Cardiac fibroblast (primary cell): ENCODE measurements at regions not wholly inside any gene's neighbourhood (a gene's known extent, or its start where the extent isn't known, plus 50 kb on each side); places are given as distances from the start of the nearest gene placed in this dataset.
"Not testable (repeated sequence)": the region's sequence is repeated elsewhere in the genome, so short reads cannot be mapped to it uniquely, and the experiment has no call there.

Source experiments
- DNase-seq, 2 donors: peaks; one replicate each; pipeline versions ENCODE4 v3.0.0 to v3.0.0-alpha.2; 2010; ENCODE audit warnings: low read depth in 2 of 2
- H3K4me3 ChIP-seq, 2 donors: replicated peaks in 1 of 2; 1 replicate in 1 of 2; 2 replicates in 1 of 2; pipeline ENCODE4 v1.5.1; 2011; ENCODE audit warnings: low read depth in 2 of 2, low read length in 2 of 2, mild to moderate bottlenecking in 2 of 2, moderate library complexity in 1 of 2
- TF ChIP-seq, protein P1 (sequence below): IDR thresholded peaks from one replicate; pipeline ENCODE4 v1.5.1; 2011; ENCODE audit warnings: low read depth, mild to moderate bottlenecking, low read length, inconsistent platforms

DNA sequence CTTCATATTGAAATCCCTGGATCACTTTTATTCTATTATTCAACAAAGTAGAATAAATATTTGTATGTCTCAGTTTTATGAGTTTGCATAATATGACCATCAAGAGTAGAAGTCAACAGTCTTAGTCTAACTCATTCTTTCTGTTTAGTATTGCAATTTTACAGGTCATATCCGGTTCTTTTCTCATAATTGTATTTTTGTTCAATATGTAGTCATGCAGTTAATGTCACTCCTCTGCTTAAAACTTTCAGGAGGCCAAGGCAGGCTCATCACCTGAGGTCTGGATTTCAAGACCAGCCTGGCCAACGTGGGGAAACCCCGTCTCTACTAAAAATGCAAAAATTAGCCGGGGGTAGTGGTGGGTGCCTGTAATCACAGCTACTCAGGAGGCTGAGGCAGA, 148.4 kb upstream of the TRPM3 start:
- H3K4me3 ChIP-seq = no peak overlapping the region
- no peak for DNase-seq
- TF ChIP-seq, protein P1, sequence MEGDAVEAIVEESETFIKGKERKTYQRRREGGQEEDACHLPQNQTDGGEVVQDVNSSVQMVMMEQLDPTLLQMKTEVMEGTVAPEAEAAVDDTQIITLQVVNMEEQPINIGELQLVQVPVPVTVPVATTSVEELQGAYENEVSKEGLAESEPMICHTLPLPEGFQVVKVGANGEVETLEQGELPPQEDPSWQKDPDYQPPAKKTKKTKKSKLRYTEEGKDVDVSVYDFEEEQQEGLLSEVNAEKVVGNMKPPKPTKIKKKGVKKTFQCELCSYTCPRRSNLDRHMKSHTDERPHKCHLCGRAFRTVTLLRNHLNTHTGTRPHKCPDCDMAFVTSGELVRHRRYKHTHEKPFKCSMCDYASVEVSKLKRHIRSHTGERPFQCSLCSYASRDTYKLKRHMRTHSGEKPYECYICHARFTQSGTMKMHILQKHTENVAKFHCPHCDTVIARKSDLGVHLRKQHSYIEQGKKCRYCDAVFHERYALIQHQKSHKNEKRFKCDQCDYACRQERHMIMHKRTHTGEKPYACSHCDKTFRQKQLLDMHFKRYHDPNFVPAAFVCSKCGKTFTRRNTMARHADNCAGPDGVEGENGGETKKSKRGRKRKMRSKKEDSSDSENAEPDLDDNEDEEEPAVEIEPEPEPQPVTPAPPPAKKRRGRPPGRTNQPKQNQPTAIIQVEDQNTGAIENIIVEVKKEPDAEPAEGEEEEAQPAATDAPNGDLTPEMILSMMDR = no peak

DNA sequence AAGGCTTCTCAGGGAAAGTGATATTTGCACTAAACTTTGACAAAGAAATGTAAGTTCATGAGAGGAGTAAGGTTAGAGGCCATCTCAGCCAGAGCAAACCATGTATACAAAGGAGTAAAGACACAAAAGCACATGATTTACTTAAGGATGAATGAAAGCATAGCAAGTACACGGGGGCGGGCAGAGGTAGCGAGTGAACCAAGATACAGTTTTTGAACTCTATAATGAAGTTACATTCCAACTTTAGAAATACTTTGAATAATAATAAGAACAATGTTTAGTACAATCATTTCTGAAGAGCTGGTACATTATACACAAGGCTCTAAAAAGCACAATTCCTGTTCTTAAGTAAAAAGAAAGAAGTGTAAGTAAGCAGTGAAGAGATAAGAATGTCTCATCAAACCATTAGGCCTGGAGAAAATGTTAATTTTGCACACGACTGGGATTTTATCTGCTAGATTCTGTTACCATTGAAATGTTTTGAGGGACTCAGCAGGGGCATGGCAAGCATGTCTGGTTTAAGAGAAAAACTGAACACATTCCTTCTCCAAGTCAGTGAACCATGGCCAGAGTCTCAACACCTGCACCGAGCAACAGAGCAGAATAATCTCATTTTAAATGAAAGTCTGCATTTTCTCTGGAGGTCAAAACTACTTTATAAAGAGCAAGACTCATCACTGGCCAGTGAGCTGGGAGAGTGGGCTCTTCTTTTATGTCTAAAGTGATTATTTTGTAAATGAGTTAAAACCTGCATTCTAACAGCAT, 147.6 kb upstream of the TRPM3 start:
- no peak overlapping the region for H3K4me3 ChIP-seq
- TF ChIP-seq, protein P1 = no peak
- DNase-seq = no peak

DNA sequence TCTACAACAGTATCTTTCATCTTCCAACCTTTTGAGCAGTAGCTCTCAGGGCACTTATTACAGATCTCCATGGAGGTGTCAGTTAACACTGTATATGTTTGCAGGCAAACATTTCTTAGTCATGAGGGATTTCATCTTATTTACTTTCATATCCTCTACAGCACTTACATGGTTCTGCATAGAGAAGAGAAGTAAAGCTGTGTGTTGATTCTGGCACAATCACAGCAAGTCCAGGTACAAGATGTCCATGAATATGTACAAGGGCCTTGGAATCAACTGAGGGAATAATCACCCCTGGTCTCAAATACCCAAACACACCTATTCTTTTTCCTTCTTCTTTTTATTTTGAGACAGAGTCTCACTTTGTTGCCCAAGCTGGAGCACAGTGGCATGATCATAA, 142.0 kb upstream of the TRPM3 start:
- DNase-seq = no peak
- TF ChIP-seq, protein P1 = no peak
- H3K4me3 ChIP-seq = no peak overlapping the region

DNA sequence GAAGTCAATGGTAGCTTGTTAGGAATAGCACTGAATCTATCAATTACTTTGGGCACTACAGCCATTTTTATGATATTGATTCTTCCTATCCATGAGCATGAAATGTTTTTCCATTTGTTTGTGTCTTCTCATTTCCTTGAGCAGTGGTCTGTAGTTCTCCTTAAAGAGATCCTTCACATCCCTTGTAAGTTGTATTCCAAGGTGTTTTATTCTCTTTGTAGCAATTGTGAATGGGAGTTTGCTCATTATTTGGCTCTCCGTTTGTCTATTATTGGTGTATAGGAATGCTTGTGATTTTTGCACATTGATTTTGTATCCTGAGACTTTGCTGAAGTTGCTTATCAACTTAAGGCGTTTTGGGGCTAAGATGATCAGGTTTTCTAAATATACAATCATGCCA, 139.0 kb upstream of the TRPM3 start:
- DNase-seq, H3K4me3 ChIP-seq: not testable (repeated sequence)

DNA sequence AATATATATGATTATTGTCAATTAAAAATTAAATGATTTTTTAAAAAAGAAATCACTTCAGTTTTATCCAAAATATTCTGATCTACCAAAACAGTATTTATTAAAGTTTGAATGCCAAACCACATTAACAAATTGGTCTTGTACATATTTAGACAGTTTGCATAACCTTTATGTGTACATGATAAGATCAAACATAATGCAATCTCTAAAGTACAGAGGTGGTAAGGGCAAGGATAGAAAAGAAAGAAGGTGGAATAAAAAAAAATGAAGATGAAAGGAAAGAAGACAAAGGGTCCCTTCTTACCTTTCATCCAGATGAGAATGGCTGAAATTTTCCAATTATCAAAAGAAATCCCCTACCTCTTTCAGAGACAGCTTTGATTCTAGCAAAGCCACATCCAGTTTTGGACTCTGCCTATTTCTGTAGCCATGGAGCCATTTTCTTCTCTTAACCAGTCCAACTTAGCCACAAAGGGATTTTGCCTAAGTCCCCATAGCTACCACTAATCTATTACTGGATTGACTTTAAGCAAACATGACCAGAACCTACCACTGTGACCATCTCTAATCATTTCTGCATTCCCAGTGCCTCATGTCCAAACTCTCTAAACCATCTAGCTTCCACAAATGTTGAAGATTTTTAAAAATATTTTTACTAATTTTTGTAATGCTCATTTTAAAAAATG, 133.3 kb upstream of the TRPM3 start:
- TF ChIP-seq, protein P1 = no peak
- H3K4me3 ChIP-seq = no peak overlapping the region
- DNase-seq = no peak

DNA sequence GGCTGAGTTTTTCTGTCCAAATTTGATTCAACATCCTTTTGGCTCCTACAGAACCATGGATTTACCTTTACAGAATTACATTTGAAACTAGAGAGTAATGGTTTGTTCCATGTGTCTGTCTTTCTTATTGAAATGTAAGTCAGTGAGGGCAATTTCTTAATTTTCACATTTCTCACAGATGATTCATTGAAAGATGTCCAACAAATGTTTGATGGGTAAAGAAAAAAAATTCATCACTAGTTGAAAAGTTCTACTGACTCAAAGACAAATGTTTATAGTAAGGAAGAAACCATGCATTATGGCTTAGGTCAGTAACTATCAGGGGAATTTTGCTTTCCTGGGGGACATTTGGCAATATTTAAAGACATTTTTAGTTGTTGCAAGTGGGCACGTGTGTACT, 131.6 kb upstream of the TRPM3 start:
- peak in 1 of 2 donors; percentile 25 for DNase-seq
- TF ChIP-seq, protein P1 = no peak
- H3K4me3 ChIP-seq = no peak overlapping the region

DNA sequence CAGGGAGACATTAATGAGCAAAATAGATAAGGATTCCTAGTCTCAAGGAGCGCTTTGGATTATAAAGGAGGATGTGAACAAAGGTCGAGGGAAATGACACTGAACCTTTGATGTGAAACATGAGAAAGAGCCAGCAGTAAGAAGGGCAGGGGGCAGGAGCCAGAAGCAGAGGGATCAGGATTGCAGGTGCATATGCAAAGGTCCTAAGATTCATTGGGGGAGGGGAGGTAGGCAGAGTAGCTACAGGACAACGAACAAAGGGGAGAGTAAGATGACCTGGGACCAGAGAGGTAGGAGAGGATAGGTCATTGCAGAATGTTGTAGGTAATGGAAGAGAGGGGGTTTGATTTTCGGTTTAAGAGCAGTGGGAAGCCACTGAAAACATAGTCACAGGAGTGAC, 129.2 kb upstream of the TRPM3 start:
- no peak overlapping the region for H3K4me3 ChIP-seq
- TF ChIP-seq, protein P1 = no peak
- no peak for DNase-seq
